Astrocyte (in vitro differentiated cells and primary cell): ENCODE measurements at regions not wholly inside any gene's neighbourhood (a gene's known extent, or its start where the extent isn't known, plus 50 kb on each side); places are given as distances from the start of the nearest gene placed in this dataset.

Experiments
- DNase-seq: peaks from one replicate; pipeline ENCODE4 v3.0.0-alpha.2; 2010; ENCODE audit warnings: low read depth
- FAIRE-seq: peaks from 2 replicates; lab custom pipeline; 2011; peaks lifted over from hg19 to GRCh38; lab: Jason Lieb, UNC
- H2AFZ ChIP-seq: 2 replicates; pipeline ENCODE4 v1.6.0; 2012; ENCODE audit warnings: low read depth, low read length, inconsistent platforms
- H3K27ac ChIP-seq: 2 replicates; pipeline ENCODE4 v1.5.1; 2011; ENCODE audit warnings: low read depth, low read length, inconsistent platforms
- H3K27me3 ChIP-seq: 2 replicates; pipeline ENCODE4 v1.6.0; 2011; ENCODE audit warnings: low read length, inconsistent platforms; ENCODE audit not compliant: insufficient read depth
- H3K36me3 ChIP-seq: 2 replicates; pipeline ENCODE4 v1.5.1; 2011; ENCODE audit warnings: low read length, inconsistent platforms; ENCODE audit not compliant: insufficient read depth
- H3K4me1 ChIP-seq: 2 replicates; pipeline ENCODE4 v1.5.1; 2011; ENCODE audit warnings: low read length, inconsistent platforms; ENCODE audit not compliant: insufficient read depth
- H3K4me2 ChIP-seq: 2 replicates; pipeline ENCODE4 v1.6.0; 2012; ENCODE audit warnings: low read length, inconsistent platforms
- H3K4me3 ChIP-seq: 2 replicates; pipeline ENCODE4 v1.5.1; 2011; ENCODE audit warnings: low read depth, mild to moderate bottlenecking, low read length, inconsistent platforms; ENCODE audit not compliant: insufficient read depth
- H3K79me2 ChIP-seq: 2 replicates; pipeline ENCODE4 v1.6.0; 2012; ENCODE audit warnings: mild to moderate bottlenecking, low read length, inconsistent platforms; ENCODE audit not compliant: insufficient read depth
- H3K9ac ChIP-seq: 2 replicates; pipeline ENCODE4 v1.6.0; 2012; ENCODE audit warnings: mild to moderate bottlenecking, low read length, inconsistent platforms
- H3K9me3 ChIP-seq: 2 replicates; pipeline ENCODE4 v1.5.1; 2012; ENCODE audit warnings: low read depth, mild to moderate bottlenecking, low read length, inconsistent platforms; ENCODE audit not compliant: insufficient read depth
- H4K20me1 ChIP-seq: 2 replicates; pipeline ENCODE4 v1.6.0; 2012; ENCODE audit warnings: low read length, inconsistent platforms; ENCODE audit not compliant: insufficient read depth
- H3K27ac Mint-ChIP-seq: one replicate; pipeline ENCODE4 v1.8.0; 2021; ENCODE audit warnings: mild to moderate bottlenecking, mixed read lengths; ENCODE audit not compliant: unreplicated experiment
- H3K27me3 Mint-ChIP-seq: one replicate; pipeline ENCODE4 v1.8.0; 2021; ENCODE audit warnings: low read depth, mixed read lengths; ENCODE audit not compliant: unreplicated experiment
- H3K36me3 Mint-ChIP-seq: one replicate; pipeline ENCODE4 v1.8.0; 2021; ENCODE audit warnings: low read depth, mixed read lengths; ENCODE audit not compliant: unreplicated experiment
- H3K4me1 Mint-ChIP-seq: one replicate; pipeline ENCODE4 v1.8.0; 2021; ENCODE audit warnings: low read depth, mixed read lengths; ENCODE audit not compliant: unreplicated experiment
- H3K4me3 Mint-ChIP-seq: one replicate; pipeline ENCODE4 v1.8.0; 2021; ENCODE audit warnings: mild to moderate bottlenecking, moderate library complexity, mixed read lengths; ENCODE audit not compliant: unreplicated experiment
- H3K9me3 Mint-ChIP-seq: one replicate; pipeline ENCODE4 v1.8.0; 2021; ENCODE audit warnings: mild to moderate bottlenecking, mixed read lengths; ENCODE audit not compliant: unreplicated experiment
- EZH2 ChIP-seq: IDR thresholded peaks from 2 replicates; pipeline ENCODE4 v1.6.1; 2012; ENCODE audit warnings: mild to moderate bottlenecking, low read length, inconsistent platforms; ENCODE audit not compliant: insufficient read depth
- TF ChIP-seq, protein P1 (sequence below): IDR thresholded peaks from 2 replicates; pipeline ENCODE4 v1.5.1; 2011; ENCODE audit warnings: low read depth, mild to moderate bottlenecking, inconsistent platforms, low read length, moderate library complexity; ENCODE audit not compliant: insufficient read depth

DNA sequence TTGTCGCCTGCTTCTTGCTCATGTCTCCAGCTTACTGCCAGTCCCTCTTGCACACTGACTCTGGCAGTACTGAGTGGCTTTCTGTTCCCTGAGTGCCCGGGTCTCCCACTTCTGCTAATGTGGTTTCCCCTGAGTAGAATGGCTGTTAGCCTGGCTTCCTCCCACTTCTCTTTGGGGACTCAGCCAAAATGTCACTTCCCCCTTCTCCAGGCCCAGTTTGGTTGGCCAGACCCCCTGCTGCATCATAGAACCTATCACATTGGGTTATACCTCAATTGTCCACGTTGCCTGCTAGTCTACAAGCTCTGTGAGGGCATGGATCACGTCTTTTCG, 304.4 kb downstream of the HS3ST3B1 start:
- Histone ChIP-seq H3K9ac (no peak overlapping the region), H2AFZ (no peak overlapping the region), H3K4me3 (no peak overlapping the region), H3K27me3 (no peaks in the 10 kb centered on the region), H3K4me1 (no peaks in the 10 kb centered on the region), H4K20me1 (no peaks in the 10 kb centered on the region), H3K27ac (no peak overlapping the region), H3K9me3 (no peaks in the 10 kb centered on the region), H3K36me3 (no peaks in the 10 kb centered on the region), H3K79me2 (no peaks in the 10 kb centered on the region), H3K4me2 (no peak overlapping the region)
- Mint-ChIP-seq H3K4me1 (no peaks in the 10 kb centered on the region), H3K4me3 (no peak overlapping the region), H3K36me3 (no peaks in the 10 kb centered on the region), H3K9me3 (no peaks in the 10 kb centered on the region), H3K27ac (no peak overlapping the region), H3K27me3 (peaks cover 2% of the 10 kb centered on the region)
- DNase-seq, result no peak
- TF ChIP-seq, protein P1, sequence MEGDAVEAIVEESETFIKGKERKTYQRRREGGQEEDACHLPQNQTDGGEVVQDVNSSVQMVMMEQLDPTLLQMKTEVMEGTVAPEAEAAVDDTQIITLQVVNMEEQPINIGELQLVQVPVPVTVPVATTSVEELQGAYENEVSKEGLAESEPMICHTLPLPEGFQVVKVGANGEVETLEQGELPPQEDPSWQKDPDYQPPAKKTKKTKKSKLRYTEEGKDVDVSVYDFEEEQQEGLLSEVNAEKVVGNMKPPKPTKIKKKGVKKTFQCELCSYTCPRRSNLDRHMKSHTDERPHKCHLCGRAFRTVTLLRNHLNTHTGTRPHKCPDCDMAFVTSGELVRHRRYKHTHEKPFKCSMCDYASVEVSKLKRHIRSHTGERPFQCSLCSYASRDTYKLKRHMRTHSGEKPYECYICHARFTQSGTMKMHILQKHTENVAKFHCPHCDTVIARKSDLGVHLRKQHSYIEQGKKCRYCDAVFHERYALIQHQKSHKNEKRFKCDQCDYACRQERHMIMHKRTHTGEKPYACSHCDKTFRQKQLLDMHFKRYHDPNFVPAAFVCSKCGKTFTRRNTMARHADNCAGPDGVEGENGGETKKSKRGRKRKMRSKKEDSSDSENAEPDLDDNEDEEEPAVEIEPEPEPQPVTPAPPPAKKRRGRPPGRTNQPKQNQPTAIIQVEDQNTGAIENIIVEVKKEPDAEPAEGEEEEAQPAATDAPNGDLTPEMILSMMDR, result no peak
- TF ChIP-seq EZH2, result no peak
- FAIRE-seq, result no peak

DNA sequence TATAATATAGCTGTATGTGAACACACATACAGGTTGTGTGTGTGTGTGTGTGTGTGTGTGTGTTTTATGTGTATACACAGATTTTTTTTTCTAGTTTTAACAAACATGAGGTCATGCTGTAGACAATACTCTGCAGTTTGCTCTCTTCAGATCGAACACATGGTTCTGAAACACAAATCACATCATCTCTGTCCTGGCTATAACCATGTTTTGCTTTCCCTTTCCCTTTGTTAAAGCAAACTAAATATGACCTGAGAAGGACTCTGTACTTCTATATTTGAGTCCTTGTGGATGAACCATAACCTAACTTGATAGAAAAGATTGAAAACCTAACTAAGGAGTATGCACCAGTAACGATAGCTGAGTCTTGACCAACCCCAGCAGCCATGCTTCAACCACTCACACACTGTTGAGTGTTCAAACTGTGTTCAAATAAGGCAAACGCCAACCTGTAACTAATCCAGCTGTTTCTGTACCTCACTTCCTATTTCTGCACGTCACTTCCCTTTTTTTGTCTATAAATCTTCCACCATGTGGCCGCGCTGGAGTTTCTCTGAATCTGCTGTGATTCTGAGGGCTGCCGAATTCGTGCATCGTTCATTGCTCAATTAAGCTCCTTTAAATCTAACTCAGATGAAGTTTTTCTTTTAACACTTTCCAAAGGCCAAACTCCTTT, 303.8 kb downstream of the HS3ST3B1 start:
- Mint-ChIP-seq H3K4me3 (no peak overlapping the region), H3K36me3 (no peaks in the 10 kb centered on the region), H3K27ac (no peak overlapping the region), H3K9me3 (no peaks in the 10 kb centered on the region), H3K27me3 (peaks cover 2% of the 10 kb centered on the region), H3K4me1 (no peaks in the 10 kb centered on the region)
- Histone ChIP-seq H3K79me2 (no peaks in the 10 kb centered on the region), H3K27me3 (no peaks in the 10 kb centered on the region), H3K9me3 (no peaks in the 10 kb centered on the region), H3K27ac (no peak overlapping the region), H3K9ac (no peak overlapping the region), H3K4me1 (no peaks in the 10 kb centered on the region), H3K4me3 (no peak overlapping the region), H3K4me2 (no peak overlapping the region), H4K20me1 (no peaks in the 10 kb centered on the region), H2AFZ (no peak overlapping the region), H3K36me3 (no peaks in the 10 kb centered on the region)
- TF ChIP-seq, protein P1, result no peak
- TF ChIP-seq EZH2, result no peak
- FAIRE-seq (no peak), DNase-seq (no peak)

DNA sequence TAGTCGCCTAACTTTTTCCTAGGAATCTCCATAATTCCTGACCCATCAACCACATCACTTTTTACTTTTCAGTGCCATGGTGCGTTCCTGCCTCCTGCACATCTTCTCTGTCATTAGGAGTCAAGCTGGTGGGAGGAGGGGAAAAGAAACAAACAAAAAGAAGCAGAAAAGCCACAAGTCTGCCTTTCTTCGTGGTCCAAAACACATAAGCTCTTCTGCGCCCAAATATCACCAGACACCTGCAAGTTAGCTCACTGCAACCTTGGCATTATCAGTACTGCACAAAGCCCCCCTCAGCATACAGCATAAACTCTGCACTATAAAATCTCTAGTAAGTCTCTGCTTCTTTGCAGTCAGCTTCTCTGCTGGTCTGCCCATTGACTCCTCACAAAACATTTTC, 295.3 kb downstream of the HS3ST3B1 start:
- no peaks in the 10 kb centered on the region for H3K4me1 ChIP-seq
- H3K36me3 ChIP-seq, result no peaks in the 10 kb centered on the region
- H4K20me1 ChIP-seq, result no peaks in the 10 kb centered on the region
- DNase-seq (no peak), FAIRE-seq (no peak)
- no peak overlapping the region for H3K27ac ChIP-seq
- H3K79me2 ChIP-seq, result no peaks in the 10 kb centered on the region
- no peak overlapping the region for H3K4me2 ChIP-seq
- no peaks in the 10 kb centered on the region for H3K9me3 Mint-ChIP-seq
- H3K4me1 Mint-ChIP-seq, result peaks cover 2% of the 10 kb centered on the region
- peaks cover 3% of the 10 kb centered on the region for H3K9me3 ChIP-seq
- no peak overlapping the region for H2AFZ ChIP-seq
- no peak overlapping the region for H3K4me3 Mint-ChIP-seq
- no peak overlapping the region for H3K4me3 ChIP-seq
- TF ChIP-seq, protein P1, result no peak
- TF ChIP-seq EZH2, result no peak
- H3K27me3 ChIP-seq, result no peaks in the 10 kb centered on the region
- H3K9ac ChIP-seq, result no peak overlapping the region
- H3K27me3 Mint-ChIP-seq, result peaks cover 18% of the 10 kb centered on the region
- no peaks in the 10 kb centered on the region for H3K36me3 Mint-ChIP-seq
- no peak overlapping the region for H3K27ac Mint-ChIP-seq
